ENCODE measurements at regions not wholly inside any gene's neighbourhood (a gene's known extent, or its start where the extent isn't known, plus 50 kb on each side); places are given as distances from the start of the nearest gene placed in this dataset.

DNA sequence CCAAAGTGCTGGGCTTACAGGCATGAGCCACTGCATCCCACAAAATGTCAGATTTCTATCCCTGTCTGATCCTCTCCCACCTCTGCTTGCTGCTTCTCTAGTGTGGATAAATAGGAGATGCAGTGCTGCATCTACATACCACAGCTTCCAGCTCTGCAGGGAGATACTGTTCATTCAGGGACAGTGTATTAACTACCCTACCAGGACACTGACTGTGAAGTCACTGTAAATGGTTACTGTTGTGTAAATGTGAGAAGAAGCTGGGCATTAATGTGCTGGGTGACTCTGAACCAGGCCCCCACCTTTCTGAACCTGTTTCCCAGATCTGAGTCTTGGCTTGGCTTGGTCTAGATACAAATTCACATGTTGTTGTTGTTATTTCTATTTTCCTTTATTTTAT, 488.6 kb upstream of the SULF2 start:
- intact Hi-C loops (cut with DNase I; ENCODE audit: low total_unique reads), result no loop called here
- no peak for DNase-seq
- H3K4me3 ChIP-seq, result no peak overlapping the region

GRCh38 chr20:48270885-48271284, 485.6 kb upstream of the SULF2 start:
- no peak for DNase-seq
- H3K27me3 ChIP-seq, result no peaks in the 10 kb centered on the region
- no peak overlapping the region for H3K4me3 ChIP-seq
- H3K4me1 ChIP-seq, result no peaks in the 10 kb centered on the region
- no peak overlapping the region for H3K27ac ChIP-seq
- no peaks in the 10 kb centered on the region for H3K9me3 ChIP-seq
- TF ChIP-seq CTCF (IDR thresholded peaks at IDR 0.05), result no peak
- intact Hi-C loops (cut with DNase I; ENCODE audit: low total_unique reads), result no loop called here
- no peaks in the 10 kb centered on the region for H3K36me3 ChIP-seq

More for the DNA sequence above, 488.6 kb upstream of the SULF2 start:
- Histone ChIP-seq H3K27me3 (no peaks in the 10 kb centered on the region), H3K9me3 (no peaks in the 10 kb centered on the region), H3K36me3 (no peaks in the 10 kb centered on the region), H3K27ac (no peak overlapping the region), H3K4me1 (no peaks in the 10 kb centered on the region)
- TF ChIP-seq CTCF (IDR thresholded peaks at IDR 0.05), result no peak
- no peak for TF ChIP-seq POLR2A (IDR thresholded peaks at IDR 0.05)

DNA sequence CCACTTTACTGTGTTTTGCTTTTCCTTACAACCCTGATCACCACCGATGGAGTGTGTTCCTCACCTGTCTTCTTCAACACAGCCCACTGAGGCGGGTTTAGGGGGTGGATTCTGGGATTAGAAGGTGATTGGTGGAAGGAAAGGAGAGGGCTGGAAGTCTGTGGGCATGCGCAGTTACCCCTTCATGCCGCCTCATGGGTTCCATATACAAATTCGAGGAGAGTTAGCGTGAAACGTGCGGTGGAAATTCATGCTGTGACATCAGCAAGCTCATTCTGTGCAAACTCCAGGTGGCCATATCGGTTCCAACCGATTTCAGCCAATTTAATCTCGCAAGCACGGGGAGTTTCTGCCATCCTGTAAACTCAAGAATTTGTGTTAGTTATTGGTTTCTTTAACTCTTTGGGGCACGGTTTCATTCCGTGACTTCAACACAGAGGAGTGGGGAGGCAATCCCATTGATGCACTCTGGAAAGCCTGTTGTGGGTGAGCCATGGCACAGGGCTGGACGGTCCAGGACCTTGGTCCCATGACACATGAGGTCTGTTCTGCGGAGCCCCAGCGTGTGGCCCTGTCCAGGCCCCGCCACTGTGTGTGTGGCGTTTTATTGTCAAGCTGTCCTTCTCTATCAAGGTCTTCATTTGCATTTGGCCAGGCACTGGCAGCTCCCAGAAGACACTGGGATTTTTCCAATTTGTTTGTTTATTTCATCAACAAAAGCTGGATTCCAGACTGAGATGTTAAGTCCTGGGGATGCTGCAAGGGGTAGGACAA, 482.8 kb upstream of the SULF2 start:
- no peaks in the 10 kb centered on the region for H3K27me3 ChIP-seq
- DNase-seq, result no peak
- H3K4me1 ChIP-seq, result no peaks in the 10 kb centered on the region
- H3K4me3 ChIP-seq, result no peak overlapping the region
- intact Hi-C loops (cut with DNase I; ENCODE audit: low total_unique reads), result no loop called here
- no peaks in the 10 kb centered on the region for H3K36me3 ChIP-seq
- no peak overlapping the region for H3K27ac ChIP-seq
- TF ChIP-seq POLR2A (IDR thresholded peaks at IDR 0.05) (no peak), CTCF (IDR thresholded peaks at IDR 0.05) (no peak)
- H3K9me3 ChIP-seq, result no peaks in the 10 kb centered on the region

GRCh38 chr20:48266571-48266970, 481.3 kb upstream of the SULF2 start:
- intact Hi-C loops (cut with DNase I; ENCODE audit: low total_unique reads), result no loop called here
- no peak for DNase-seq
- Histone ChIP-seq H3K27me3 (no peaks in the 10 kb centered on the region), H3K4me1 (no peaks in the 10 kb centered on the region), H3K27ac (no peak overlapping the region), H3K36me3 (no peaks in the 10 kb centered on the region), H3K4me3 (no peak overlapping the region), H3K9me3 (no peaks in the 10 kb centered on the region)
- TF ChIP-seq POLR2A (IDR thresholded peaks at IDR 0.05), result no peak
- no peak for TF ChIP-seq CTCF (IDR thresholded peaks at IDR 0.05)

DNA sequence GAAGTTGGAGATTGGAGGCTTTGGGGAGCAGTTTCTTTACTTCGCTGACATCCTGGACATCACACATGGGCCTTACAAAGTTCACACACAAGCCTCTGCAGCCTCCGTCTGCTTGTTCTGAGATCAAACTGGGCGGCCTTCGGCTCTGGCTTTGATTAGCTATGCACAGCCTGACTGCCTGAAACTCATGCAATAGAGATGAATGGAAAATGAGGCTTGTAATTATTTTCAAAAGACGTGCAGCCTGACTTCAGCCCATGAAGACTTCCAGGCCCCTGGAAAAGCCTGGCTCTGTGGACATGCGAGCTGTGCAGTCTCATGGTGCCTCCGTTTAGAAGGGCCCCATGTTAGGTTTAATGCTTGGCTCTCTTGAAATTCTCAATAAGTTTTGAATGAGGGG, 480.5 kb upstream of the SULF2 start:
- H3K36me3 ChIP-seq, result no peaks in the 10 kb centered on the region

More for the DNA sequence above, 480.5 kb upstream of the SULF2 start:
- no peak for DNase-seq
- Histone ChIP-seq H3K27me3 (no peaks in the 10 kb centered on the region), H3K9me3 (no peaks in the 10 kb centered on the region), H3K4me3 (no peak overlapping the region), H3K27ac (no peak overlapping the region), H3K4me1 (no peaks in the 10 kb centered on the region)
- intact Hi-C loops (cut with DNase I; ENCODE audit: low total_unique reads), result no loop called here
- no peak for TF ChIP-seq CTCF (IDR thresholded peaks at IDR 0.05)
- no peak for TF ChIP-seq POLR2A (IDR thresholded peaks at IDR 0.05)
